ENCODE measurements at regions not wholly inside any gene's neighbourhood (a gene's known extent, or its start where the extent isn't known, plus 50 kb on each side); places are given as distances from the start of the nearest gene placed in this dataset.
A peak's percentile ranks its signal among the peaks of the same experiment; 100 is the strongest.

- H3K27ac ChIP-seq: no peak overlapping the region
- H3K9me3 ChIP-seq (replicated peaks): no peaks in the 10 kb centered on the region
- 0 out of 2 replicates have a peak, but pooled peaks cover 5% of the 10 kb centered on the region for H3K27me3 ChIP-seq
- DNase-seq: no peak
- no peak overlapping the region for H3K4me3 ChIP-seq
- no peaks in the 10 kb centered on the region for H3K36me3 ChIP-seq
- H3K4me1 ChIP-seq: no peaks in the 10 kb centered on the region
These were observed 162.6 kb downstream of the TM9SF2 start for GRCh38 chr13:99663908-99664307.

- H3K27ac ChIP-seq: no peak overlapping the region
- H3K27me3 ChIP-seq: 0 out of 2 replicates have a peak, but pooled peaks cover 5% of the 10 kb centered on the region
- no peak for DNase-seq
- no peaks in the 10 kb centered on the region for H3K4me1 ChIP-seq
- no peaks in the 10 kb centered on the region for H3K9me3 ChIP-seq (replicated peaks)
- no peaks in the 10 kb centered on the region for H3K36me3 ChIP-seq
- no peak overlapping the region for H3K4me3 ChIP-seq
These were observed 162.0 kb downstream of the TM9SF2 start for GRCh38 chr13:99663185-99663825.

- no peak overlapping the region for H3K27ac ChIP-seq
- H3K36me3 ChIP-seq: no peaks in the 10 kb centered on the region
- H3K27me3 ChIP-seq: 0 out of 2 replicates have a peak, but pooled peaks cover 5% of the 10 kb centered on the region
- no peak overlapping the region for H3K4me3 ChIP-seq
- H3K4me1 ChIP-seq: no peaks in the 10 kb centered on the region
- DNase-seq: no peak
- H3K9me3 ChIP-seq (replicated peaks): no peaks in the 10 kb centered on the region
These were observed 161.4 kb downstream of the TM9SF2 start for GRCh38 chr13:99662678-99663077.

- H3K27me3 ChIP-seq: 0 out of 2 replicates have a peak, but pooled peaks cover 5% of the 10 kb centered on the region
- DNase-seq: no peak
- H3K9me3 ChIP-seq (replicated peaks): no peaks in the 10 kb centered on the region
- H3K4me1 ChIP-seq: no peaks in the 10 kb centered on the region
- no peak overlapping the region for H3K27ac ChIP-seq
- H3K36me3 ChIP-seq: no peaks in the 10 kb centered on the region
- no peak overlapping the region for H3K4me3 ChIP-seq
These were observed 160.5 kb downstream of the TM9SF2 start for GRCh38 chr13:99661791-99662190.

- DNase-seq: no peak
- H3K4me1 ChIP-seq: no peaks in the 10 kb centered on the region
- no peaks in the 10 kb centered on the region for H3K9me3 ChIP-seq (replicated peaks)
- H3K27ac ChIP-seq: no peak overlapping the region
- 0 out of 2 replicates have a peak, but pooled peaks cover 5% of the 10 kb centered on the region for H3K27me3 ChIP-seq
- H3K36me3 ChIP-seq: no peaks in the 10 kb centered on the region
- no peak overlapping the region for H3K4me3 ChIP-seq
These were observed 158.7 kb downstream of the TM9SF2 start for GRCh38 chr13:99659866-99660554.

GRCh38 chr13:99659226-99659625, 158.0 kb downstream of the TM9SF2 start:
- no peaks in the 10 kb centered on the region for H3K4me1 ChIP-seq
- H3K4me3 ChIP-seq: no peak overlapping the region
- H3K36me3 ChIP-seq: no peaks in the 10 kb centered on the region
- DNase-seq: no peak
- H3K27ac ChIP-seq: no peak overlapping the region
- no peaks in the 10 kb centered on the region for H3K9me3 ChIP-seq (replicated peaks)
- H3K27me3 ChIP-seq: 0 out of 2 replicates have a peak, but pooled peaks cover 5% of the 10 kb centered on the region

GRCh38 chr13:99658261-99658991, 157.2 kb downstream of the TM9SF2 start:
- H3K36me3 ChIP-seq: no peaks in the 10 kb centered on the region
- H3K4me1 ChIP-seq: no peaks in the 10 kb centered on the region
- no peak overlapping the region for H3K27ac ChIP-seq
- H3K27me3 ChIP-seq: 0 out of 2 replicates have a peak, but pooled peaks cover 5% of the 10 kb centered on the region
- H3K9me3 ChIP-seq (replicated peaks): no peaks in the 10 kb centered on the region
- DNase-seq: peak in 1 of 2 experiments; percentile 12
- no peak overlapping the region for H3K4me3 ChIP-seq

GRCh38 chr13:99657848-99658260, 156.6 kb downstream of the TM9SF2 start:
- Histone ChIP-seq H3K27ac (no peak overlapping the region), H3K9me3 (replicated peaks) (no peaks in the 10 kb centered on the region), H3K4me3 (no peak overlapping the region), H3K36me3 (no peaks in the 10 kb centered on the region), H3K4me1 (no peaks in the 10 kb centered on the region), H3K27me3 (0 out of 2 replicates have a peak, but pooled peaks cover 2% of the 10 kb centered on the region)
- DNase-seq: no peak

- Histone ChIP-seq H3K9me3 (replicated peaks) (no peaks in the 10 kb centered on the region), H3K4me3 (no peak overlapping the region), H3K36me3 (no peaks in the 10 kb centered on the region), H3K27ac (no peak overlapping the region), H3K27me3 (no peaks in the 10 kb centered on the region), H3K4me1 (no peaks in the 10 kb centered on the region)
- DNase-seq: no peak
These were observed 155.6 kb downstream of the TM9SF2 start for GRCh38 chr13:99656844-99657381.

- Histone ChIP-seq H3K9me3 (replicated peaks) (no peaks in the 10 kb centered on the region), H3K4me1 (no peaks in the 10 kb centered on the region), H3K27ac (no peak overlapping the region), H3K4me3 (no peak overlapping the region), H3K36me3 (no peaks in the 10 kb centered on the region), H3K27me3 (no peaks in the 10 kb centered on the region)
- DNase-seq: peak; percentile 55 to 81
These were observed 154.9 kb downstream of the TM9SF2 start for GRCh38 chr13:99656092-99656745.

- Histone ChIP-seq H3K4me3 (no peak overlapping the region), H3K4me1 (no peaks in the 10 kb centered on the region), H3K27me3 (no peaks in the 10 kb centered on the region), H3K27ac (no peak overlapping the region), H3K9me3 (replicated peaks) (no peaks in the 10 kb centered on the region), H3K36me3 (no peaks in the 10 kb centered on the region)
- no peak for DNase-seq
These were observed 154.2 kb downstream of the TM9SF2 start for GRCh38 chr13:99655351-99656091.

GRCh38 chr13:99654076-99654475, 152.8 kb downstream of the TM9SF2 start:
- DNase-seq: no peak
- H3K4me1 ChIP-seq: no peaks in the 10 kb centered on the region
- no peaks in the 10 kb centered on the region for H3K27me3 ChIP-seq
- H3K27ac ChIP-seq: no peak overlapping the region
- H3K36me3 ChIP-seq: no peaks in the 10 kb centered on the region
- H3K4me3 ChIP-seq: no peak overlapping the region
- H3K9me3 ChIP-seq (replicated peaks): no peaks in the 10 kb centered on the region

- Histone ChIP-seq H3K9me3 (replicated peaks) (no peaks in the 10 kb centered on the region), H3K36me3 (no peaks in the 10 kb centered on the region), H3K4me3 (no peak overlapping the region), H3K27me3 (no peaks in the 10 kb centered on the region), H3K27ac (no peak overlapping the region), H3K4me1 (no peaks in the 10 kb centered on the region)
- no peak for DNase-seq
These were observed 152.3 kb downstream of the TM9SF2 start for GRCh38 chr13:99653526-99653925.

GRCh38 chr13:99652901-99653300, 151.6 kb downstream of the TM9SF2 start:
- no peaks in the 10 kb centered on the region for H3K36me3 ChIP-seq
- H3K9me3 ChIP-seq (replicated peaks): no peaks in the 10 kb centered on the region
- H3K27ac ChIP-seq: no peak overlapping the region
- no peaks in the 10 kb centered on the region for H3K27me3 ChIP-seq
- H3K4me1 ChIP-seq: peaks cover 3% of the 10 kb centered on the region; the same call in 1 of the 2 replicates
- no peak overlapping the region for H3K4me3 ChIP-seq
- DNase-seq: no peak

Data from SJCRH30 (cell line).